Mesenchymal stem cell (in vitro differentiated cells and primary cell): ENCODE measurements at regions not wholly inside any gene's neighbourhood (a gene's known extent, or its start where the extent isn't known, plus 50 kb on each side); places are given as distances from the start of the nearest gene placed in this dataset.
"Not testable (repeated sequence)": the region's sequence is repeated elsewhere in the genome, so short reads cannot be mapped to it uniquely, and the experiment has no call there.

Source experiments
- DNase-seq: peaks from one replicate; pipeline ENCODE4 v3.0.0-alpha.2; 2013
- H2AFZ ChIP-seq: one replicate; pipeline ENCODE4 v1.6.1; 2013; ENCODE audit warnings: low read depth, mild to moderate bottlenecking, control low read depth, inconsistent platforms, low read length, moderate library complexity
- H2AK5ac ChIP-seq: 2 replicates; pipeline ENCODE4 v1.6.1; 2013; ENCODE audit warnings: low read length, moderate library complexity, mild to moderate bottlenecking, inconsistent platforms; ENCODE audit not compliant: severe bottlenecking
- H2BK120ac ChIP-seq: one replicate; pipeline ENCODE4 v1.6.1; 2013; ENCODE audit warnings: low read depth, mild to moderate bottlenecking, inconsistent platforms, low read length, moderate library complexity
- H2BK12ac ChIP-seq, 2 experiments: one replicate each; pipeline ENCODE4 v1.6.1; 2013; ENCODE audit warnings: inconsistent platforms in 2 of 2, low read length in 2 of 2, mild to moderate bottlenecking in 2 of 2, moderate library complexity in 2 of 2, control low read depth in 1 of 2
- H2BK15ac ChIP-seq: one replicate; pipeline ENCODE4 v1.6.1; 2013; ENCODE audit warnings: mild to moderate bottlenecking, low read depth, inconsistent platforms; ENCODE audit not compliant: poor library complexity, severe bottlenecking
- H2BK5ac ChIP-seq: 2 replicates; pipeline ENCODE4 v1.6.1; 2013; ENCODE audit warnings: low read depth, mild to moderate bottlenecking, low read length, control low read depth, inconsistent platforms; ENCODE audit not compliant: poor library complexity, severe bottlenecking
- H3K14ac ChIP-seq, 2 experiments: one replicate each; pipeline ENCODE4 v1.6.1; 2013; ENCODE audit warnings: inconsistent platforms in 2 of 2, low read length in 2 of 2, control low read depth in 1 of 2, mild to moderate bottlenecking in 1 of 2, moderate library complexity in 1 of 2
- H3K18ac ChIP-seq, 2 experiments: one replicate each; pipeline ENCODE4 v1.6.1; 2013; ENCODE audit warnings: inconsistent platforms in 2 of 2, low read length in 2 of 2, control low read depth in 1 of 2, low read depth in 1 of 2, mild to moderate bottlenecking in 1 of 2
- H3K23ac ChIP-seq, 2 experiments: one replicate each; pipeline ENCODE4 v1.6.1; 2013; ENCODE audit warnings: inconsistent platforms in 2 of 2, low read length in 2 of 2, mild to moderate bottlenecking in 2 of 2, moderate library complexity in 2 of 2, control low read depth in 1 of 2
- H3K27ac ChIP-seq: 2 replicates; pipeline ENCODE4 v1.5.1; 2013; ENCODE audit warnings: mild to moderate bottlenecking, moderate library complexity, low read length, control low read depth, inconsistent platforms; ENCODE audit not compliant: poor library complexity, severe bottlenecking
- H3K27me3 ChIP-seq, 2 experiments: 2 replicates each; pipeline versions ENCODE4 v1.6.1 to v1.7.0; 2013; ENCODE audit warnings: low read length in 2 of 2, mild to moderate bottlenecking in 2 of 2, moderate library complexity in 2 of 2, control low read depth in 1 of 2, inconsistent platforms in 1 of 2; ENCODE audit not compliant: control insufficient read depth in 1 of 2, insufficient read depth in 1 of 2
- H3K36me3 ChIP-seq, 2 experiments: 2 replicates each; pipeline versions ENCODE4 v1.6.1 to v1.7.0; 2013; ENCODE audit warnings: low read length in 2 of 2, control low read depth in 1 of 2, inconsistent platforms in 1 of 2, low read depth in 1 of 2, mild to moderate bottlenecking in 1 of 2; ENCODE audit not compliant: insufficient read depth in 2 of 2, control insufficient read depth in 1 of 2
- H3K4ac ChIP-seq, 2 experiments: one replicate each; pipeline ENCODE4 v1.6.1; 2013; ENCODE audit warnings: inconsistent platforms in 2 of 2, low read length in 2 of 2, mild to moderate bottlenecking in 2 of 2, moderate library complexity in 2 of 2, control low read depth in 1 of 2, low read depth in 1 of 2
- H3K4me1 ChIP-seq: 2 replicates; pipeline ENCODE4 v1.6.1; 2013; ENCODE audit warnings: low read depth, low read length, control low read depth; ENCODE audit not compliant: control insufficient read depth, insufficient read depth
- H3K4me2 ChIP-seq: 2 replicates; pipeline ENCODE4 v1.6.1; 2013; ENCODE audit warnings: low read length, mild to moderate bottlenecking, inconsistent platforms; ENCODE audit not compliant: poor library complexity, severe bottlenecking
- H3K4me3 ChIP-seq, 2 experiments: 2 replicates each; pipeline versions ENCODE4 v1.5.1 to v1.7.0; 2013; ENCODE audit warnings: low read length in 2 of 2, mild to moderate bottlenecking in 2 of 2, control low read depth in 1 of 2, low read depth in 1 of 2; ENCODE audit not compliant: insufficient read depth in 1 of 2
- H3K79me1 ChIP-seq: replicated peaks from 2 replicates; pipeline ENCODE4 v1.6.1; 2013; ENCODE audit warnings: mild to moderate bottlenecking, control low read depth, low read length, inconsistent platforms; ENCODE audit not compliant: poor library complexity, severe bottlenecking
- H3K9ac ChIP-seq: 2 replicates; pipeline ENCODE4 v1.7.0; 2013; ENCODE audit warnings: mild to moderate bottlenecking, low read length, moderate library complexity
- H3K9me3 ChIP-seq: 2 replicates; pipeline ENCODE4 v1.7.0; 2013; ENCODE audit warnings: mild to moderate bottlenecking, low read length; ENCODE audit not compliant: control insufficient read depth
- H4K8ac ChIP-seq: one replicate; pipeline ENCODE4 v1.6.1; 2013; ENCODE audit warnings: inconsistent platforms, mild to moderate bottlenecking, low read length, moderate library complexity
- H4K91ac ChIP-seq: one replicate; pipeline ENCODE4 v1.6.1; 2013; ENCODE audit warnings: mild to moderate bottlenecking, low read length, inconsistent platforms
- WGBS: methylation state at CpG from one replicate; pipeline ENCODE4 v1.1.7; 2013; ENCODE audit warnings: mixed read lengths; 5-methylcytosine and 5-hydroxymethylcytosine counted together

GRCh38 chr12:131268123-131268522 is 314.4 kb downstream of the ADGRD1 start:
- not testable (repeated sequence) for DNase-seq, H3K9ac ChIP-seq, H3K36me3 ChIP-seq, H3K9me3 ChIP-seq, H3K4me3 ChIP-seq, H2BK5ac ChIP-seq, H3K23ac ChIP-seq, H4K8ac ChIP-seq, H2BK12ac ChIP-seq, H3K4ac ChIP-seq, H4K91ac ChIP-seq, H2BK120ac ChIP-seq, H3K18ac ChIP-seq, H2AK5ac ChIP-seq, H3K4me1 ChIP-seq, H3K14ac ChIP-seq, H3K27ac ChIP-seq, H2AFZ ChIP-seq, H3K79me1 ChIP-seq, H2BK15ac ChIP-seq, H3K4me2 ChIP-seq
- peaks cover 0 to 15% of the 10 kb centered on the region in 2 experiments for H3K27me3 ChIP-seq
- 52% methylated on average over 7 of the region's 7 CpGs for WGBS

GRCh38 chr12:131268571-131268970 is 314.9 kb downstream of the ADGRD1 start:
- WGBS = 56% methylated on average over 2 of the region's 4 CpGs

GRCh38 chr12:131269551-131269950 is 315.8 kb downstream of the ADGRD1 start:
- no peak overlapping the region for H4K8ac ChIP-seq

More at GRCh38 chr12:131268571-131268970, 314.9 kb downstream of the ADGRD1 start:
- not testable (repeated sequence) for H3K79me1 ChIP-seq, H2BK5ac ChIP-seq, H3K9ac ChIP-seq, H4K8ac ChIP-seq, H2BK15ac ChIP-seq, H3K23ac ChIP-seq, H3K27ac ChIP-seq, H3K18ac ChIP-seq, H3K36me3 ChIP-seq, DNase-seq, H3K4ac ChIP-seq, H3K4me1 ChIP-seq, H3K9me3 ChIP-seq, H2AK5ac ChIP-seq, H3K14ac ChIP-seq, H3K4me2 ChIP-seq, H2AFZ ChIP-seq, H3K4me3 ChIP-seq, H2BK12ac ChIP-seq, H2BK120ac ChIP-seq, H4K91ac ChIP-seq
- peaks cover 0 to 15% of the 10 kb centered on the region in 2 experiments for H3K27me3 ChIP-seq

GRCh38 chr12:131269977-131270376 is 316.3 kb downstream of the ADGRD1 start:
- not testable (repeated sequence) for H3K9ac ChIP-seq, H4K8ac ChIP-seq, H3K4me1 ChIP-seq, H2BK120ac ChIP-seq, DNase-seq, H2BK12ac ChIP-seq, H3K36me3 ChIP-seq, H2AFZ ChIP-seq, H2AK5ac ChIP-seq, H3K4me2 ChIP-seq, H2BK5ac ChIP-seq, H2BK15ac ChIP-seq, H3K4me3 ChIP-seq, H4K91ac ChIP-seq, H3K79me1 ChIP-seq, H3K9me3 ChIP-seq, H3K23ac ChIP-seq, H3K14ac ChIP-seq, H3K4ac ChIP-seq, H3K27ac ChIP-seq, H3K18ac ChIP-seq
- H3K27me3 ChIP-seq = peaks cover 0 to 14% of the 10 kb centered on the region in 2 experiments
- 64% methylated on average over 2 of the region's 4 CpGs for WGBS

More at GRCh38 chr12:131269551-131269950, 315.8 kb downstream of the ADGRD1 start:
- no peak for DNase-seq
- no peak overlapping the region for H2BK12ac ChIP-seq
- H4K91ac ChIP-seq = no peak overlapping the region
- no peak overlapping the region for H3K14ac ChIP-seq
- H3K4me2 ChIP-seq = no peak overlapping the region
- H2BK120ac ChIP-seq = no peak overlapping the region
- no peaks in the 10 kb centered on the region for H3K36me3 ChIP-seq
- no peak overlapping the region for H3K27ac ChIP-seq
- no peaks in the 10 kb centered on the region for H3K9me3 ChIP-seq
- H3K79me1 ChIP-seq = no peaks in the 10 kb centered on the region
- H3K4me3 ChIP-seq = no peak overlapping the region
- no peak overlapping the region for H2BK15ac ChIP-seq
- H3K9ac ChIP-seq = no peak overlapping the region
- H3K23ac ChIP-seq = no peak overlapping the region
- WGBS = 63% methylated on average over 2 of the region's 4 CpGs
- H3K27me3 ChIP-seq = peaks cover 0 to 10% of the 10 kb centered on the region in 2 experiments
- H2BK5ac ChIP-seq = no peak overlapping the region
- no peak overlapping the region for H2AK5ac ChIP-seq
- H2AFZ ChIP-seq = no peak overlapping the region
- H3K4me1 ChIP-seq = no peaks in the 10 kb centered on the region
- no peak overlapping the region for H3K18ac ChIP-seq
- no peak overlapping the region for H3K4ac ChIP-seq
